OCI-LY7 (cell line): ENCODE measurements at regions not wholly inside any gene's neighbourhood (a gene's known extent, or its start where the extent isn't known, plus 50 kb on each side); places are given as distances from the start of the nearest gene placed in this dataset.

Experiments
- BruUV-seq: library from RNA; stranded (reverse); fragments of 400-500 nt; replicated peaks from 2 replicates; lab custom pipeline; 2021; lab: Mats Ljungman, UMichigan
- CTCF ChIA-PET: fragments of 300-600 bp; sonication (Branson Sonifier 250); formaldehyde crosslinking; loops from one replicate; lab custom pipeline; 2022; ENCODE audit warnings: antibody characterized with exemption; ENCODE audit not compliant: unreplicated experiment; lab: Charles Lee
- POLR2A ChIA-PET: fragments of 300-600 bp; sonication (Branson Sonifier 250); formaldehyde crosslinking; loops from one replicate; lab custom pipeline; 2022; ENCODE audit warnings: antibody characterized with exemption; lab: Charles Lee
- DNase-seq: peaks from one replicate; pipeline ENCODE4 v3.0.0-alpha.2; 2015; ENCODE audit warnings: low spot score
- H2AFZ ChIP-seq: fragments of 200-600 bp; sonication (generic), shearing (Covaris generic); 2 replicates; pipeline ENCODE4 v1.6.1; 2014; ENCODE audit warnings: mild to moderate bottlenecking, antibody characterized with exemption, low read length, moderate library complexity
- H3K27ac ChIP-seq: fragments of 200-600 bp; sonication (generic); 2 replicates; pipeline ENCODE4 v1.5.1; 2014; ENCODE audit warnings: mixed run types, low read depth, mild to moderate bottlenecking, moderate library complexity, low read length, inconsistent platforms; ENCODE audit not compliant: poor library complexity, severe bottlenecking
- H3K36me3 ChIP-seq: fragments of 200-600 bp; sonication (generic); 2 replicates; pipeline ENCODE4 v1.6.1; 2014; ENCODE audit warnings: mild to moderate bottlenecking, antibody characterized with exemption, low read length, moderate library complexity, mixed read lengths; ENCODE audit not compliant: insufficient read depth
- H3K4me1 ChIP-seq: fragments of 200-600 bp; sonication (generic); 2 replicates; pipeline ENCODE4 v1.5.1; 2014; ENCODE audit warnings: mild to moderate bottlenecking, low read length; ENCODE audit not compliant: insufficient read depth, poor library complexity, severe bottlenecking
- H3K4me2 ChIP-seq: fragments of 200-600 bp; sonication (generic); 2 replicates; pipeline ENCODE4 v1.6.1; 2014; ENCODE audit warnings: mild to moderate bottlenecking, low read length
- H3K4me3 ChIP-seq: fragments of 200-600 bp; sonication (generic); 2 replicates; pipeline ENCODE4 v1.5.1; 2014; ENCODE audit warnings: mild to moderate bottlenecking, low read depth, low read length; ENCODE audit not compliant: poor library complexity, severe bottlenecking
- H3K79me2 ChIP-seq: fragments of 200-600 bp; sonication (generic); 2 replicates; pipeline ENCODE4 v1.6.1; 2016; ENCODE audit warnings: low read depth, mild to moderate bottlenecking, low read length, moderate library complexity, mixed read lengths; ENCODE audit not compliant: insufficient read depth
- H3K9me2 ChIP-seq: fragments of 200-600 bp; sonication (generic); 2 replicates; pipeline ENCODE4 v1.6.1; 2016; ENCODE audit warnings: mild to moderate bottlenecking, low read length, mixed read lengths; ENCODE audit not compliant: insufficient read depth
- H3K9me3 ChIP-seq: fragments of 200-600 bp; sonication (generic); 2 replicates; pipeline ENCODE4 v1.6.1; 2014; ENCODE audit warnings: mild to moderate bottlenecking, mixed run types, low read length, mixed read lengths
- H4K20me1 ChIP-seq: fragments of 200-600 bp; sonication (generic); 2 replicates; pipeline ENCODE4 v1.6.1; 2014; ENCODE audit warnings: mild to moderate bottlenecking, antibody characterized with exemption, low read length, moderate library complexity, mixed read lengths; ENCODE audit not compliant: insufficient read depth
- CTCF ChIP-seq: fragments of 200-600 bp; sonication (generic); conservative IDR thresholded peaks from 2 replicates; pipeline ENCODE4 v1.5.1; 2014; ENCODE audit warnings: mild to moderate bottlenecking, antibody characterized with exemption, low read length, moderate library complexity, mixed read lengths
- EZH2phosphoT487 ChIP-seq: fragments of 200-600 bp; sonication (generic); IDR thresholded peaks from 2 replicates; pipeline ENCODE4 v1.6.1; 2018; ENCODE audit warnings: low read depth, borderline replicate concordance, mild to moderate bottlenecking, mixed run types, antibody characterized with exemption, low read length, moderate library complexity, mixed read lengths
- intact Hi-C: fragments of 100-400 bp; cut with micrococcal nuclease; formaldehyde crosslinking; loops from one replicate; pipeline ENCODE4 v1.10.0; 2022; ENCODE audit not compliant: unreplicated experiment

GRCh38 chr4:173797296-173797695 is 267.3 kb upstream of the HAND2 start:
- intact Hi-C loops = no loop called here
- no peaks in the 10 kb centered on the region for H3K9me3 ChIP-seq
- ChIA-PET CTCF (no interaction called here), POLR2A (no interaction called here)
- H3K9me2 ChIP-seq = no peaks in the 10 kb centered on the region
- no peak for DNase-seq
- no peak overlapping the region for H3K4me3 ChIP-seq
- H4K20me1 ChIP-seq = no peaks in the 10 kb centered on the region
- no peaks in the 10 kb centered on the region for H3K4me1 ChIP-seq
- no peak overlapping the region for H2AFZ ChIP-seq
- H3K27ac ChIP-seq = no peak overlapping the region
- no peaks in the 10 kb centered on the region for H3K79me2 ChIP-seq
- no peaks in the 10 kb centered on the region for H3K36me3 ChIP-seq
- TF ChIP-seq CTCF = no peak
- no peak for TF ChIP-seq EZH2phosphoT487
- BruUV-seq = no TSS peak
- no peak overlapping the region for H3K4me2 ChIP-seq

GRCh38 chr4:173794662-173795061 is 264.6 kb upstream of the HAND2 start:
- Histone ChIP-seq H3K4me2 (no peak overlapping the region), H2AFZ (no peak overlapping the region), H3K27ac (no peak overlapping the region), H4K20me1 (no peaks in the 10 kb centered on the region), H3K9me3 (no peaks in the 10 kb centered on the region), H3K4me1 (no peaks in the 10 kb centered on the region), H3K4me3 (no peak overlapping the region), H3K9me2 (no peaks in the 10 kb centered on the region), H3K79me2 (no peaks in the 10 kb centered on the region), H3K36me3 (no peaks in the 10 kb centered on the region)
- ChIA-PET POLR2A (interaction anchor here (0.5 kb wide), 1 partner anchor 1709 kb away, joined by 3 read pairs; no protein-coding TSS in a partner anchor), CTCF (no interaction called here)
- BruUV-seq = no TSS peak
- DNase-seq = no peak
- TF ChIP-seq CTCF (no peak), EZH2phosphoT487 (no peak)
- intact Hi-C loops = no loop called here

GRCh38 chr4:173793937-173794510 is 264.0 kb upstream of the HAND2 start:
- Histone ChIP-seq H3K79me2 (no peaks in the 10 kb centered on the region), H3K9me2 (no peaks in the 10 kb centered on the region), H3K27ac (no peak overlapping the region), H3K4me1 (no peaks in the 10 kb centered on the region), H3K4me3 (no peak overlapping the region), H3K9me3 (no peaks in the 10 kb centered on the region), H4K20me1 (no peaks in the 10 kb centered on the region), H3K36me3 (no peaks in the 10 kb centered on the region), H3K4me2 (no peak overlapping the region), H2AFZ (no peak overlapping the region)
- no peak for DNase-seq
- intact Hi-C loops = no loop called here
- no TSS peak for BruUV-seq
- no peak for TF ChIP-seq CTCF
- no peak for TF ChIP-seq EZH2phosphoT487
- POLR2A ChIA-PET = interaction anchor here (0.6 kb wide), 1 partner anchor 1405 kb away, joined by 3 read pairs; no protein-coding TSS in a partner anchor
- CTCF ChIA-PET = no interaction called here
